HG02973 (cell line): ENCODE measurements at regions not wholly inside any gene's neighbourhood (a gene's known extent, or its start where the extent isn't known, plus 50 kb on each side); places are given as distances from the start of the nearest gene placed in this dataset.
A peak's percentile ranks its signal among the peaks of the same experiment; 100 is the strongest.

Source experiments
- ATAC-seq: cut with Tn5 transposase; IDR thresholded peaks from one replicate; pipeline ENCODE4 v1.9.1; 2021; ENCODE audit warnings: moderate library complexity; ENCODE audit not compliant: unreplicated experiment

DNA sequence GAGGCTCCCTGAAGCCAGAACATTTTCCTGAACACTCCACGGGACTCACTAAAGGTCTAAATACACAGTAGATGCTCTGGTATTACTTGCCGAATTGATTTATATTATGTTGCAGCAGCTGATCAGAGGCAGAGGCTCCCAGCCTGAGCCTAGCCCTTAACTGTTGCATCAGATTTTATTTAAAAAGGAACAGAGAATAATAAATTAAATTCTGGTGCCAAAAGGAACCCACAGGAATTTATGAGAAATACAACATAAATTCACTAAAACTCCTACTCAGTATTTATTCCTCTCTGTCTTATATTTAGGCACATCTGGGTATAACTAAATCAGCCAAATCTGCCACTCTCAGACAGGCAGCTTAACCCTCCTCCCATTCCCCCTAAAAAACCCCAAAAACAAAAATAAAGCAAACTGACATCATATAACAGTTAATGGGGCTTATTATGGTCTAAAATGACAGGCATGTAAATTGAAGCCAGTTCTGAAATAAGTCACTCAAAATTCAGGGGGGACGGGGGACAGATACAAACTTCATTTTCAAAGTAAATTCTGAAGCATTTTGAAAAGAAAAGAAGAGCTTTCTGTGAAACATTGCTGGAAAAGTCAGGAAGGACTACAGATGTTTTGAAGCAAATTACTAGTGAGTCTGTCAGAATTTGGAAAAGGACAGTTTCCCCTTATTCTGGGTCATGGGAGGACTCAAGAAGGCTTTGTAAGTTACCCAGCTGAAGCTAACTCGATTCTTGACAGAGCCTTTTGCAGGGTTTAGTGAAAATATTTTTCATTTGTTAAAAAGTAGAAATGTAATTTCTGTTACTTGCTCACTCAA, 53.8 kb upstream of the CORO2B start:
- ATAC-seq = no peak

GRCh38 chr15:68525815-68526214, 53.0 kb upstream of the CORO2B start:
- peak; percentile 11 for ATAC-seq

DNA sequence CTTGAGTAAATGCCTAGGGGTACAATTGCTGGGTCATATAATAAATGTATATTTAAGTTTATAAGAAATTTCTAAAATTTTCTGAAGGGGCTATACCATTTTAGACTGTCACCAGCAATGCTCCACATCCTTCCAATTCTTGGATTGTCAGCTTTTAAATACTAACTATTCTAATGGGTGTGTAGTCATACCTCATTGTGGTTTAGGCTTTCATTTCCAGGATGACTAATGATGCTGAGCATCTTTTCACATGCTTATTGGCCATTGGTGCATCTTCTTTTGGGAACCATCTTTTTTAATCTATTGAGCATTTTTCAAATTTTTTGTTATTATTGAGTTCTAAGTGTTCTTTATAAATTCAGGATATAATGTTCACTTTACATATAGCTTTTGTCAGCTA, 52.5 kb upstream of the CORO2B start:
- peak; percentile 81 for ATAC-seq

- no peak for ATAC-seq
These were observed 52.0 kb upstream of the CORO2B start for GRCh38 chr15:68526784-68527183.

GRCh38 chr15:68528626-68529290, 50.0 kb upstream of the CORO2B start:
- ATAC-seq = no peak
